WTC11 (cell line): ENCODE measurements at regions not wholly inside any gene's neighbourhood (a gene's known extent, or its start where the extent isn't known, plus 50 kb on each side); places are given as distances from the start of the nearest gene placed in this dataset.

Source experiments
- AR ChIP-seq: fragments of 250-450 bp; sonication (Bioruptor Pico); IDR thresholded peaks from 2 replicates; pipeline ENCODE4 v1.9.0; 2021; ENCODE audit warnings: mild to moderate bottlenecking
- CREM ChIP-seq: sonication (generic); formaldehyde crosslinking; IDR thresholded peaks from 2 replicates; pipeline ENCODE4 v1.8.1; 2022; ENCODE audit warnings: mild to moderate bottlenecking, missing genetic modification reagents, moderate library complexity
- CTCF ChIP-seq: fragments of 200-600 bp; IDR thresholded peaks from 2 replicates; pipeline ENCODE4 v1.8.0; 2022; ENCODE audit warnings: antibody characterized with exemption
- EMX1 ChIP-seq: fragments of 250-450 bp; sonication (Bioruptor Pico); IDR thresholded peaks from 2 replicates; pipeline ENCODE4 v1.8.0; 2021; ENCODE audit warnings: mild to moderate bottlenecking
- IRF2 ChIP-seq: sonication (generic); formaldehyde crosslinking; IDR thresholded peaks from 2 replicates; pipeline ENCODE4 v1.8.0; 2022; ENCODE audit warnings: low read depth, missing genetic modification reagents, borderline replicate concordance
- JUN ChIP-seq: sonication (generic); formaldehyde crosslinking; IDR thresholded peaks from 2 replicates; pipeline ENCODE4 v1.8.0; 2023; ENCODE audit warnings: mild to moderate bottlenecking, missing genetic modification reagents
- TEAD1 ChIP-seq: sonication (generic); formaldehyde crosslinking; IDR thresholded peaks from 2 replicates; pipeline ENCODE4 v1.8.0; 2022; ENCODE audit warnings: mild to moderate bottlenecking, missing genetic modification reagents
- TEAD4 ChIP-seq: sonication (generic); formaldehyde crosslinking; IDR thresholded peaks from 2 replicates; pipeline ENCODE4 v1.8.0; 2022; ENCODE audit warnings: mild to moderate bottlenecking, missing genetic modification reagents
- ZNF425 ChIP-seq: fragments of 250-450 bp; sonication (Bioruptor Pico); conservative IDR thresholded peaks from 2 replicates; pipeline ENCODE4 v1.9.0; 2021; ENCODE audit warnings: mild to moderate bottlenecking

DNA sequence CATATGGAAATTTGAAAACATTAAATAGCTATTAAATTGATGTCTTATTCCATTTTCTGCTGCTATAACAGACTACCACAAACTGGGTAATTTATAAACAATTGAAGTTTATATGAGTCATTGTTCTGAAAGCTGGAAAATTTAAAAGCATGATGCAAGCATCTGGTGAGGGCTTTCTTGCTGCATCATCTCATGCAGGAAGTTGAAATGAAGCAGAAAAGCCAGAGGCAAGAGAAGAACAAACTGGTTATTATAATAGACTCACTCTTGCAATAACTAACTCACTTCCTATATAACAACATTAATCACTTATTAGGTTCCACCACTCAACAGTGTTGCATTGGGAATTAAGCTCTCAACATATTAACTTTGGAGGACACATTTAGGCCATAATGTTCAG lies 1277.4 kb downstream of the LRFN5 start:
- no peak for TF ChIP-seq CTCF
- TF ChIP-seq AR (CRISPR knock-in tag), result no peak
- no peak for TF ChIP-seq ZNF425 (CRISPR knock-in tag)
- no peak for TF ChIP-seq CREM (CRISPR knock-in tag)
- TF ChIP-seq JUN, result no peak
- no peak for TF ChIP-seq TEAD1 (CRISPR knock-in tag)
- TF ChIP-seq TEAD4 (CRISPR knock-in tag), result no peak
- TF ChIP-seq EMX1 (CRISPR knock-in tag), result no peak
- TF ChIP-seq IRF2, result no peak
